ENCODE measurements at regions not wholly inside any gene's neighbourhood (a gene's known extent, or its start where the extent isn't known, plus 50 kb on each side); places are given as distances from the start of the nearest gene placed in this dataset.

DNA sequence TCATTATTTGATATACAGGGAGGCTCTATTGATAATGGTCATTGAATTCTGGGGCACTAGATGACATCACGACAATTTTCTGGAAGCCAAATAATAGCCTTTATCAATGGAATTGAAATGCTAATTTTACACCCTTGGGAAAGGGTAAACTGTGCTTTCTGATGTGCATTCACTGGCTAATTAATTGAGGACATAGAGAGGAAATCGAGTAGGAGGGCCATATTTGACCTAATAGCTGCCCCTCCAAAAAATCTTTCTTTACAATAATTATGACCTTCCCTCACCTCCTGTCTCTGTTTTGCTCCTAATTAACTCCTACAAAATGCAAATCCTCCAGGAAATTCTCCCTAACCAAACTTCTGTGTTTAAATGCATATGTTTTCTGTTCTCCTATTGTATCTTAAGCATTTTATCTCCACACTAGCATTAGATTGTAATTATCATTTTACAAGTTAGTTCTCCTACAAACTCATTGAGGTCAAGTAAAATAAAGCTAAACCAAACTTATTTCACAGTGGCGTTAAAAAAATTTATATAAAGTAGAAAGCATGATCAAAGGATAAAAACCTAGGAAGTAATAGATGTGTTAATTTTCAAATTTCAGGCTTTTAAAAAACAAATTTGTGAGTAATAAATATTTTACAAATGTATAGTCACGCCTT, 1414.0 kb upstream of the AGA start:
- Histone ChIP-seq H3K27me3 (ENCODE audit: insufficient read depth, low read length) (no peaks in the 10 kb centered on the region), H3K27ac (ENCODE audit: low read depth, low read length) (no peak overlapping the region), H3K9ac (ENCODE audit: low read depth, low read length) (no peak overlapping the region), H3K36me3 (ENCODE audit: insufficient read depth, low read length) (no peaks in the 10 kb centered on the region), H3K4me1 (ENCODE audit: insufficient read depth, low read length) (peaks cover 19% of the 10 kb centered on the region; the same call in 1 of the 2 replicates), H3K9me3 (ENCODE audit: insufficient read depth, low read depth, low read length) (no peaks in the 10 kb centered on the region), H3K4me3 (ENCODE audit: low read length) (no peak overlapping the region)
- 25% methylated on average over 2 of the region's 4 CpGs for WGBS

GRCh38 chr4:178871476-178871875, 1429.2 kb upstream of the AGA start:
- no peak overlapping the region for H3K9ac ChIP-seq (ENCODE audit: low read depth, low read length)
- H3K9me3 ChIP-seq (ENCODE audit: insufficient read depth, low read depth, low read length) = no peaks in the 10 kb centered on the region
- 89% methylated on average over 2 of the region's 2 CpGs for WGBS
- no peak overlapping the region for H3K4me3 ChIP-seq (ENCODE audit: low read length)
- no peaks in the 10 kb centered on the region for H3K4me1 ChIP-seq (ENCODE audit: insufficient read depth, low read length)
- no peaks in the 10 kb centered on the region for H3K27me3 ChIP-seq (ENCODE audit: insufficient read depth, low read length)
- H3K27ac ChIP-seq (ENCODE audit: low read depth, low read length) = no peak overlapping the region
- no peaks in the 10 kb centered on the region for H3K36me3 ChIP-seq (ENCODE audit: insufficient read depth, low read length)

DNA sequence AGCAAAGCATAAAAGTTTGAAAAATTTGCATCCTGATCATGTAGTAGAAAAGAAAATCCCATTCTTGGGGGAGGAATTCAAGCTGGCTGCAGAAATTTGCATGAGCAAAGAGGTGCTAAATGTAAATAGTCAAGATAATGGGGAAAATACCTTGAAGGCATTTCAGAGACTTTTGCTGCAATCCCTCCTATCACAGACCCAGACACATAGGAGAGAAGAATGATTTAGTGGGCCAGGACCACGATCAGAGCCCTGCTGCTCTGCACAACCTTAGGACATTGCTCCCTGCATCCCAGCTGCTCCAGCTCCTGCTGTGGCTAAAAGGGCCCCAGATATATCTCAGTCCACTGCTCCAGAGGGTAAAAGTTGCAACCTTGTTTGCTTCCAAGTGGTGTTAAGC, 1439.7 kb upstream of the AGA start:
- Histone ChIP-seq H3K9ac (ENCODE audit: low read depth, low read length) (no peak overlapping the region), H3K27me3 (ENCODE audit: insufficient read depth, low read length) (no peaks in the 10 kb centered on the region), H3K4me1 (ENCODE audit: insufficient read depth, low read length) (no peaks in the 10 kb centered on the region), H3K27ac (ENCODE audit: low read depth, low read length) (peak overlapping the region; percentile 7; the same call in 1 of the 2 replicates), H3K36me3 (ENCODE audit: insufficient read depth, low read length) (no peaks in the 10 kb centered on the region), H3K4me3 (ENCODE audit: low read length) (no peak overlapping the region), H3K9me3 (ENCODE audit: insufficient read depth, low read depth, low read length) (peaks cover 32% of the 10 kb centered on the region)
- WGBS = 75% methylated on average over 1 of the region's 1 CpG

- no peaks in the 10 kb centered on the region for H3K9me3 ChIP-seq (ENCODE audit: insufficient read depth, low read depth, low read length)
- WGBS = 96% methylated on average over 9 of the region's 9 CpGs
- no peak overlapping the region for H3K9ac ChIP-seq (ENCODE audit: low read depth, low read length)
- H3K4me1 ChIP-seq (ENCODE audit: insufficient read depth, low read length) = no peaks in the 10 kb centered on the region
- no peak overlapping the region for H3K4me3 ChIP-seq (ENCODE audit: low read length)
- no peak overlapping the region for H3K27ac ChIP-seq (ENCODE audit: low read depth, low read length)
- no peaks in the 10 kb centered on the region for H3K27me3 ChIP-seq (ENCODE audit: insufficient read depth, low read length)
- no peaks in the 10 kb centered on the region for H3K36me3 ChIP-seq (ENCODE audit: insufficient read depth, low read length)
Measured at GRCh38 chr4:178894126-178894525, 1451.9 kb upstream of the AGA start.

- no peak overlapping the region for H3K27ac ChIP-seq (ENCODE audit: low read depth, low read length)
- H3K4me3 ChIP-seq (ENCODE audit: low read length) = no peak overlapping the region
- H3K4me1 ChIP-seq (ENCODE audit: insufficient read depth, low read length) = no peaks in the 10 kb centered on the region
- H3K36me3 ChIP-seq (ENCODE audit: insufficient read depth, low read length) = no peaks in the 10 kb centered on the region
- 98% methylated on average over 2 of the region's 2 CpGs for WGBS
- H3K9ac ChIP-seq (ENCODE audit: low read depth, low read length) = no peak overlapping the region
- no peaks in the 10 kb centered on the region for H3K27me3 ChIP-seq (ENCODE audit: insufficient read depth, low read length)
- H3K9me3 ChIP-seq (ENCODE audit: insufficient read depth, low read depth, low read length) = no peaks in the 10 kb centered on the region
Measured at GRCh38 chr4:178899084-178899483, 1456.8 kb upstream of the AGA start.

DNA sequence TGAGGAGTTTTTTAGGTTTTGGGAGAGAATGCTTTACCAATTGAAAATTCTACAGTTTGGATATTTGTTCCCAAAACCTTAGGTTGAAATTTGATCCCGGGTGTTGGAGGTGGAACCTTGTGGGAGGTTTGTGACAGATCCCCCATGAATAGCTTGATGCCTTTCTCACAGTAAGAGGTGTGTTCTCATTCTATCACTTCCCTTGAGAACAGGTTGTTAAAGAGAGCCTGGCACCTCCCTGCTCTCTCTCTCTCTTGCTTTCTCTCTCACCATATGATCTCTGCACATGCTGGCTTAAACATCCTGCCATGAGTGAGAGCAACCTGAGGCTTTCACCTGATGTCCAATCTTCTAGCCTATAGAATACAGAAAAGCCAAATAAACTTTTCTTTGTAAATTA, 1475.5 kb upstream of the AGA start:
- WGBS = 10% methylated on average over 1 of the region's 1 CpG
- H3K36me3 ChIP-seq (ENCODE audit: insufficient read depth, low read length) = no peaks in the 10 kb centered on the region
- no peak overlapping the region for H3K27ac ChIP-seq (ENCODE audit: low read depth, low read length)
- H3K9ac ChIP-seq (ENCODE audit: low read depth, low read length) = no peak overlapping the region
- H3K27me3 ChIP-seq (ENCODE audit: insufficient read depth, low read length) = no peaks in the 10 kb centered on the region
- H3K4me3 ChIP-seq (ENCODE audit: low read length) = no peak overlapping the region
- peaks cover 15% of the 10 kb centered on the region for H3K4me1 ChIP-seq (ENCODE audit: insufficient read depth, low read length)
- peaks cover 12% of the 10 kb centered on the region for H3K9me3 ChIP-seq (ENCODE audit: insufficient read depth, low read depth, low read length)

DNA sequence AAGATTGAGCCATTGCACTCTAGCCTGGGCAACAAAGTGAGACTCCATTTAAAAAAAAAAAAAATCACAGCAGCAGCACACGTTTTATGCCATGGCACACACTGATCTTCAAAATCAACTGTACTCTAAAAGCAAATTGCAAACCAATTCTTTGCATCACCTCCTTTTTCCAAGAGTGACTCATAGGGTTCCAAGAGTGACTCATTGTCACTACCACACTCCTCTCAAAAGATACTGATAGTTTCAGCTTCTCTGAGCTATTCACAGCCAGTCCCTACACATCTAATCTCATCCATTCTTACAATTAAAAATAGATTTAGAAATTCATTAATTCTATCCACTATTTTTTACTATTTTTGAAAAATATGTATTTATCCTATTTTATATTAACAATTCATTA, 1494.9 kb upstream of the AGA start:
- WGBS = 84% methylated on average over 1 of the region's 1 CpG
- H3K27me3 ChIP-seq (ENCODE audit: insufficient read depth, low read length) = no peaks in the 10 kb centered on the region
- H3K27ac ChIP-seq (ENCODE audit: low read depth, low read length) = no peak overlapping the region
- H3K9ac ChIP-seq (ENCODE audit: low read depth, low read length) = no peak overlapping the region
- no peaks in the 10 kb centered on the region for H3K4me1 ChIP-seq (ENCODE audit: insufficient read depth, low read length)
- H3K4me3 ChIP-seq (ENCODE audit: low read length) = no peak overlapping the region
- no peaks in the 10 kb centered on the region for H3K36me3 ChIP-seq (ENCODE audit: insufficient read depth, low read length)
- H3K9me3 ChIP-seq (ENCODE audit: insufficient read depth, low read depth, low read length) = no peaks in the 10 kb centered on the region

DNA sequence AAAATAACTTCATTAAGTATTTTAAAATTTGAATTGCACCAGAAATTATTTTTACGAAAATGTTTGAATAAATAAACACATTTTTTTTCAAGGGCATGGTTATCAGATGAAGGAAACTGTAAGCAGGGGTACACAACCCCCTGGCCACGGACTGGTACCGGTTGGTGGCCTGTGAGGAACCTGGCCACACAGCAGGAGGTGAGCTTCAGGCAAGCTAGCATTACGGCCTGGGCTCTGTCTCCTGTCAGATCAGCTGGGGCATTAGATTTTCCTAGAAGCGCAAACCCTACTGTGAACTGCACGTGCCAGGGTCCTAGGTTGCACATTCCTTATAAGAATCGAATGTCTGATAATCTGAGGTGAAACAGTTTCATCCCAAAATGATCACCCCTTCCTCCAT, 1499.7 kb upstream of the AGA start:
- Histone ChIP-seq H3K27me3 (ENCODE audit: insufficient read depth, low read length) (no peaks in the 10 kb centered on the region), H3K4me3 (ENCODE audit: low read length) (no peak overlapping the region), H3K36me3 (ENCODE audit: insufficient read depth, low read length) (no peaks in the 10 kb centered on the region), H3K9ac (ENCODE audit: low read depth, low read length) (no peak overlapping the region), H3K27ac (ENCODE audit: low read depth, low read length) (no peak overlapping the region), H3K9me3 (ENCODE audit: insufficient read depth, low read depth, low read length) (no peaks in the 10 kb centered on the region), H3K4me1 (ENCODE audit: insufficient read depth, low read length) (peaks cover 6% of the 10 kb centered on the region; the same call in 1 of the 2 replicates)
- WGBS = 73% methylated on average over 6 of the region's 7 CpGs

DNA sequence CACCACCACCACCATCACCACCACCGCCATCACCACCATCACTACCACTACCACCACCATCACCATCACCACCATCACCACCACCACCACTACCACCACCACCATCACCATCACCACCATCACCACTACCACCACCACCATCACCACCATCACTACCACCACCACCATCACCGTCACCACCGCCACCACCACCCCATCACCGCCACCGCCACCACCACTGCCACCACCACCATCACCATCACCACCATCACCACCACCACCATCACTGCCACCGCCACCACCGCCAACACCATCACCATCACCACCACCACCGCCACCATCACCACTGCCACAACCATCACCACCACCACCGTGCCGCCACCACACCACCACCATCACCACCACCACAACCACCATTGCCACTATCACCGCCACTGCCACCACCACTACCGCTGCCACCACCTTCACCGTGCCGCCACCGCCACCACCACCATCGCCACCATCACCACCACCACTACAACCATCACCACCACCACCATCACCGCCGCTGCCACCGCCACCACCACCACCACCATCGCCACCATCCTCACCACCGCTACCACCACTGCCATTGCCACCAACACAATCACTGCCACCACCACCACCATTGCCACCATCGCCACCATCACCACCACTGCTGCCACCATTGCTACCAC, 1511.3 kb upstream of the AGA start:
- no peaks in the 10 kb centered on the region for H3K9me3 ChIP-seq (ENCODE audit: insufficient read depth, low read depth, low read length)
- WGBS = 96% methylated on average over 20 of the region's 22 CpGs
- no peaks in the 10 kb centered on the region for H3K4me1 ChIP-seq (ENCODE audit: insufficient read depth, low read length)
- no peaks in the 10 kb centered on the region for H3K27me3 ChIP-seq (ENCODE audit: insufficient read depth, low read length)
- H3K36me3 ChIP-seq (ENCODE audit: insufficient read depth, low read length) = no peaks in the 10 kb centered on the region
- no peak overlapping the region for H3K9ac ChIP-seq (ENCODE audit: low read depth, low read length)
- H3K4me3 ChIP-seq (ENCODE audit: low read length) = no peak overlapping the region
- H3K27ac ChIP-seq (ENCODE audit: low read depth, low read length) = no peak overlapping the region

- Histone ChIP-seq H3K36me3 (ENCODE audit: insufficient read depth, low read length) (no peaks in the 10 kb centered on the region), H3K9ac (ENCODE audit: low read depth, low read length) (no peak overlapping the region), H3K27ac (ENCODE audit: low read depth, low read length) (no peak overlapping the region), H3K27me3 (ENCODE audit: insufficient read depth, low read length) (no peaks in the 10 kb centered on the region), H3K4me3 (ENCODE audit: low read length) (no peak overlapping the region), H3K4me1 (ENCODE audit: insufficient read depth, low read length) (no peaks in the 10 kb centered on the region), H3K9me3 (ENCODE audit: insufficient read depth, low read depth, low read length) (no peaks in the 10 kb centered on the region)
Measured at GRCh38 chr4:178955614-178956013, 1513.4 kb upstream of the AGA start.

GRCh38 chr4:178958725-178959440, 1516.6 kb upstream of the AGA start:
- 100% methylated on average over 2 of the region's 4 CpGs for WGBS
- H3K27me3 ChIP-seq (ENCODE audit: insufficient read depth, low read length) = no peaks in the 10 kb centered on the region
- no peaks in the 10 kb centered on the region for H3K4me1 ChIP-seq (ENCODE audit: insufficient read depth, low read length)
- no peaks in the 10 kb centered on the region for H3K9me3 ChIP-seq (ENCODE audit: insufficient read depth, low read depth, low read length)
- H3K9ac ChIP-seq (ENCODE audit: low read depth, low read length) = no peak overlapping the region
- no peaks in the 10 kb centered on the region for H3K36me3 ChIP-seq (ENCODE audit: insufficient read depth, low read length)
- H3K4me3 ChIP-seq (ENCODE audit: low read length) = no peak overlapping the region
- no peak overlapping the region for H3K27ac ChIP-seq (ENCODE audit: low read depth, low read length)

Measured in HUES64 (cell line).